ENCODE measurements at regions not wholly inside any gene's neighbourhood (a gene's known extent, or its start where the extent isn't known, plus 50 kb on each side); places are given as distances from the start of the nearest gene placed in this dataset.

- TF ChIP-seq CTCF (IDR thresholded peaks at IDR 0.05): no peak
These were observed 170.6 kb upstream of the CRY1 start for GRCh38 chr12:107263980-107264379.

- TF ChIP-seq CTCF (IDR thresholded peaks at IDR 0.05): no peak
These were observed 171.3 kb upstream of the CRY1 start for GRCh38 chr12:107264667-107265066.

GRCh38 chr12:107267604-107268003 is 174.3 kb upstream of the CRY1 start:
- TF ChIP-seq CTCF (IDR thresholded peaks at IDR 0.05): no peak

GRCh38 chr12:107271523-107271922 is 178.2 kb upstream of the CRY1 start:
- TF ChIP-seq CTCF (IDR thresholded peaks at IDR 0.05): no peak

GRCh38 chr12:107275530-107275929 is 182.2 kb upstream of the CRY1 start:
- TF ChIP-seq CTCF (IDR thresholded peaks at IDR 0.05): no peak

- TF ChIP-seq CTCF (IDR thresholded peaks at IDR 0.05): no peak
These were observed 184.5 kb upstream of the CRY1 start for GRCh38 chr12:107277855-107278254.

GRCh38 chr12:107282628-107283027 is 189.3 kb upstream of the CRY1 start:
- no peak for TF ChIP-seq CTCF (IDR thresholded peaks at IDR 0.05)

GRCh38 chr12:107283652-107284051 is 190.3 kb upstream of the CRY1 start:
- TF ChIP-seq CTCF (IDR thresholded peaks at IDR 0.05): no peak

Measured in LNCAP (cell line).